ENCODE measurements at regions not wholly inside any gene's neighbourhood (a gene's known extent, or its start where the extent isn't known, plus 50 kb on each side); places are given as distances from the start of the nearest gene placed in this dataset.

GRCh38 chr2:160925956-160926355 is 234.3 kb upstream of the TANK start:
- intact Hi-C loops (cut with micrococcal nuclease; ENCODE audit: unreplicated experiment), result no loop called here

GRCh38 chr2:160927324-160927723 is 232.9 kb upstream of the TANK start:
- ChIA-PET POLR2A (ENCODE audit: low non-redundant PET) (no interaction called here), CTCF (interaction anchor here (1.5 kb wide), 1 partner anchor 8 kb away, joined by 5 read pairs; no protein-coding TSS in a partner anchor)
- DNase-seq (ENCODE audit: low spot score), result no peak

More at GRCh38 chr2:160925956-160926355, 234.3 kb upstream of the TANK start:
- CTCF ChIA-PET, result no interaction called here
- H3K9me3 ChIP-seq (ENCODE audit: low read depth, low read length, poor library complexity, severe bottlenecking), result no peaks in the 10 kb centered on the region
- DNase-seq (ENCODE audit: low spot score), result no peak
- no TSS peak for BruUV-seq (replicated peaks)
- no peak for TF ChIP-seq CTCF (conservative IDR thresholded peaks at IDR 0.05; ENCODE audit: low read depth, low read length)
- no peak for TF ChIP-seq EZH2 (IDR thresholded peaks at IDR 0.05; ENCODE audit: borderline replicate concordance, low read depth, low read length, poor library complexity, severe bottlenecking)
- no peaks in the 10 kb centered on the region for H3K4me1 ChIP-seq (ENCODE audit: insufficient read depth, low read length, poor library complexity, severe bottlenecking)
- H3K4me3 ChIP-seq (ENCODE audit: low read depth, low read length, poor library complexity, severe bottlenecking), result no peak overlapping the region
- H3K27ac ChIP-seq (ENCODE audit: low read depth, low read length, poor library complexity, severe bottlenecking), result no peak overlapping the region
- H3K36me3 ChIP-seq (ENCODE audit: insufficient read depth, low read length, poor library complexity, severe bottlenecking), result no peaks in the 10 kb centered on the region
- H3K27me3 ChIP-seq (replicated peaks; ENCODE audit: insufficient read depth, low read depth, low read length, poor library complexity), result no peaks in the 10 kb centered on the region
- POLR2A ChIA-PET (ENCODE audit: low non-redundant PET), result no interaction called here

GRCh38 chr2:160928854-160929301 is 231.3 kb upstream of the TANK start:
- TF ChIP-seq EZH2 (IDR thresholded peaks at IDR 0.05; ENCODE audit: borderline replicate concordance, low read depth, low read length, poor library complexity, severe bottlenecking) (no peak), CTCF (conservative IDR thresholded peaks at IDR 0.05; ENCODE audit: low read depth, low read length) (no peak)
- no peak overlapping the region for H3K4me3 ChIP-seq (ENCODE audit: low read depth, low read length, poor library complexity, severe bottlenecking)
- DNase-seq (ENCODE audit: low spot score), result no peak
- H3K27me3 ChIP-seq (replicated peaks; ENCODE audit: insufficient read depth, low read depth, low read length, poor library complexity), result no peaks in the 10 kb centered on the region
- no peaks in the 10 kb centered on the region for H3K36me3 ChIP-seq (ENCODE audit: insufficient read depth, low read length, poor library complexity, severe bottlenecking)
- intact Hi-C loops (cut with micrococcal nuclease; ENCODE audit: unreplicated experiment), result no loop called here
- no peaks in the 10 kb centered on the region for H3K9me3 ChIP-seq (ENCODE audit: low read depth, low read length, poor library complexity, severe bottlenecking)
- H3K4me1 ChIP-seq (ENCODE audit: insufficient read depth, low read length, poor library complexity, severe bottlenecking), result no peaks in the 10 kb centered on the region
- POLR2A ChIA-PET (ENCODE audit: low non-redundant PET), result no interaction called here
- BruUV-seq (replicated peaks), result no TSS peak
- CTCF ChIA-PET, result interaction anchor here (1.5 kb wide), 1 partner anchor 10 kb away, joined by 5 read pairs; no protein-coding TSS in a partner anchor
- no peak overlapping the region for H3K27ac ChIP-seq (ENCODE audit: low read depth, low read length, poor library complexity, severe bottlenecking)

More at GRCh38 chr2:160927324-160927723, 232.9 kb upstream of the TANK start:
- TF ChIP-seq CTCF (conservative IDR thresholded peaks at IDR 0.05; ENCODE audit: low read depth, low read length) (no peak), EZH2 (IDR thresholded peaks at IDR 0.05; ENCODE audit: borderline replicate concordance, low read depth, low read length, poor library complexity, severe bottlenecking) (no peak)
- H3K36me3 ChIP-seq (ENCODE audit: insufficient read depth, low read length, poor library complexity, severe bottlenecking), result no peaks in the 10 kb centered on the region
- intact Hi-C loops (cut with micrococcal nuclease; ENCODE audit: unreplicated experiment), result no loop called here
- no peak overlapping the region for H3K4me3 ChIP-seq (ENCODE audit: low read depth, low read length, poor library complexity, severe bottlenecking)
- no peaks in the 10 kb centered on the region for H3K4me1 ChIP-seq (ENCODE audit: insufficient read depth, low read length, poor library complexity, severe bottlenecking)
- no peaks in the 10 kb centered on the region for H3K9me3 ChIP-seq (ENCODE audit: low read depth, low read length, poor library complexity, severe bottlenecking)
- H3K27ac ChIP-seq (ENCODE audit: low read depth, low read length, poor library complexity, severe bottlenecking), result no peak overlapping the region
- H3K27me3 ChIP-seq (replicated peaks; ENCODE audit: insufficient read depth, low read depth, low read length, poor library complexity), result no peaks in the 10 kb centered on the region
- no TSS peak for BruUV-seq (replicated peaks)
